Activated CD4-positive, alpha-beta T cell treated with anti-CD3 and anti-CD28 coated beads, Interleukin-10, Interleukin-2, amounts not matched to agents 100 ng/mL and 50 ng/mL, durations not matched to agents 16 hours and 8 hours (primary cell): ENCODE measurements at regions not wholly inside any gene's neighbourhood (a gene's known extent, or its start where the extent isn't known, plus 50 kb on each side); places are given as distances from the start of the nearest gene placed in this dataset.
"Not testable (repeated sequence)": the region's sequence is repeated elsewhere in the genome, so short reads cannot be mapped to it uniquely, and the experiment has no call there.

Experiments used
- DNase-seq: peaks from one replicate; pipeline ENCODE4 v3.0.0-alpha.2; 2020

DNA sequence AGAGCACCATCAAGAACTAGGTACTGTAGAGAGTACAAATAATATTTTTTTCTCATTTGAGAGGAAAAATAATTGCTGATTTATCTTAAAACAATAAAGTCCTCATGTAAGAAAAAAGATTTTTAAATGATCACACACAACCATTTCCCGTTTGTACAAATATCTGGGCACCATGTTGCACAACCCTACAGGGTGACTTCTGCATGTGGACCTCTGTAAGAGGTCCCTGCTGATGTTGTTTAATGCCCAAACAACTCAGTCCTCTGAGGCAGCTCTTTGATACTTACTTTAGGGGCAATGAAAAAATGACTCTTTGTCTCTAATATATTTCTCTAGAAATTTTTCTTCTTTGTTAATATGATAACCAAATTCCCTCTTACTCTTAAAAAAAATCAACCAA lies 168.1 kb upstream of the SATB1 start:
- DNase-seq: no peak

- DNase-seq: no peak
These were observed 166.0 kb upstream of the SATB1 start for GRCh38 chr3:18591120-18591519.

DNA sequence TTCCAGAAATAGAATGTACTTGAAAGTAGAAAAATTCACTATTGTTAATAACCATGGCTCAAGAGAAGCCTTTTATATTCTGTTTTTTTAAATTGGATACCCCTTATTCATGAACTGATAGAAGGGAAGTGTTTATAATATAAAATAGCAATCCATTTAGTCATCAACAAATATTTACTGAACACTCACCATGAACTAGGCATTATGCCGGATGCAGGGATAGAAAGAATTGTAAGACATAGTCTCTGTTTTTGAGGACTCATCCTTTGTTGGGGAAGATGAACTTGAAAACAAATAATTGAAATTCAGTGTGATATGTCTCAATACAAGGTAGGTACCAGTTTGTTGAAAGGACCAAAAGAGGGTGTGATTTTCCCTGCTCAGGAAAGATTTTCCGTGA lies 160.9 kb upstream of the SATB1 start:
- DNase-seq: no peak

DNA sequence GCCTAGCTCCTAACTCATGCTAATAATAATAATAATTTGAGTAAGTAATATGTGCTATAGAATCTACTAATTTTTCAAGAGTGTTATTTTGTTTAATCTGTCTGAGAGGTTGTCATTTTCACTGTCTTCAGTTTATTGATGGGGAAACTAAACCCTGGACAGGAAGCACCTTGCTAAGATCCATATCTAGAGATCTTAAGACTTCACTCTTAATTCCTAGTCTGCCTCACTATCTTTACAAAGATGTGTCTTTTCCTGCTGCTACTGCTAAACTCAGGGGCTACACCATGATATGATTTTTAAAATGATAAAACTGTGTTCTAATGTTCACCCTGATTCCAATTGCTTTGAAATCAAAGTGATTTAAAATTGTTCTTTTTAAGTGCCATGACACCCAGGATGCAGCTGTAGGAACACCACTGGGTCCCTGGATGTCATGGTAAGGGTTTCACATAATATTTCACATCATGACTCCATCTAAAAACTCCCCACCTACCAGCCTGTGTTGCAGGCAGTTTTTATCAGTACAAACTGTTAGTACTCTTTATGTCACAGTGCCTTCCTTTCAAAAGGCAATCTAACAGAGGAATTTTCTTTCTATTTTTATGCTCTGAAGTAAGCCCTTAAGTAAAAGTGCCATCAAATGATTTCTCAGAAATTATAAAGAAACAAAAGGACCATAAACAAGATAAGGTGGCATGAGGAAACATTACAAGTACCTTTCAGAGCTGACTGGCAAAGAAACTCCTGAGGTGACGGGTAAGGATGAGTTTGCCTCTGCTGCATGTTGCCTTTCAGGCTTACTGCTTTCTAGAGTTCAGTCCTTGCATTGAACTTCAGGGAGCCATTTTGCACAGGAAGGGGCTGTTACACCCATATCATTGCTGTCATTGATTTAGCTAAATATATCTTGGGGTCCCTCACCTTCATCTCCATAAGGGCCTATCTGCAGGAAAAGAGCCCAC lies 160.1 kb upstream of the SATB1 start:
- no peak for DNase-seq

DNA sequence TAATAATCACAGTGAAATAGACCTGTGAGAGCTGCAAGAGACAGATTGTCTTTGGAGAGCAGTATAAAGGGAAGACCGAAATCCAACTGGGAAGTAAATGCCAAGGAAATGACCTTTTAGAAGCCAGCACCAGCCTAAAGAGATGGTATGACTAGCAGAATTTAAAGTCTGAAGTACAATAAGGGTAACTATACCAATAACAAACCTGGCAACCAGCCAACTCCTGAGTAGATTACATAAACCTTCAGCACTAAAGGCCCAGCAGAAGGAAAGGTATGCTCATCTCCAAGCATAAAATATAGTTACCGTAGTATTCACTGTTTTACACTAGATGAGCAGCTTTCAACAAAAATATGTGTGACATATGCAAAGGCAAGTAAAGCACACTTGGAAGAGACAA lies 155.1 kb upstream of the SATB1 start:
- no peak for DNase-seq

GRCh38 chr3:18579661-18580060 lies 154.5 kb upstream of the SATB1 start:
- DNase-seq: no peak

- no peak for DNase-seq
These were observed 150.4 kb upstream of the SATB1 start for GRCh38 chr3:18575573-18575972.

GRCh38 chr3:18572809-18573208 lies 147.7 kb upstream of the SATB1 start:
- DNase-seq: peak; percentile 8

GRCh38 chr3:18567293-18567692 lies 142.2 kb upstream of the SATB1 start:
- DNase-seq: no peak

GRCh38 chr3:18562364-18563154 lies 137.4 kb upstream of the SATB1 start:
- DNase-seq: no peak

- DNase-seq: peak; percentile 80
These were observed 134.2 kb upstream of the SATB1 start for GRCh38 chr3:18559331-18559842.

GRCh38 chr3:18558507-18558906 lies 133.4 kb upstream of the SATB1 start:
- peak; percentile 74 for DNase-seq

DNA sequence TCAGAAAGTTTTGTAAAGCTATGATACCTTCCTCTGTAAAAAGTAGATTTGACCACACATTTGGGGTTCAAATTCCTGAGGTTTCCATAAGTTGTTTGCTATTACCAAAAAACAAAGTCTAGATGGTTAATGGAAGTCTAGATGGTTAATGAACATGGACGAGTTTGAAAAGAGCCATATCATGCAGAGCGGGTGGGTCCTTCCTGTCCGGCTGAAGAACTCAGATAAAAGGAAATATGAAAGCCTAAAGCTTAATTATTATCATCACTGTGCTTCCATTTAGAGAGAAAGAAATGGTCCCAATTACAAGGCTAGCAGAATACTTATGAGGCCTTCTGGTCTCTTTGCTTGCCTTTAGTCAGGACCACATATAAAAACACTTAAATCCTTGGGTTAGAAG lies 132.1 kb upstream of the SATB1 start:
- DNase-seq: no peak

DNA sequence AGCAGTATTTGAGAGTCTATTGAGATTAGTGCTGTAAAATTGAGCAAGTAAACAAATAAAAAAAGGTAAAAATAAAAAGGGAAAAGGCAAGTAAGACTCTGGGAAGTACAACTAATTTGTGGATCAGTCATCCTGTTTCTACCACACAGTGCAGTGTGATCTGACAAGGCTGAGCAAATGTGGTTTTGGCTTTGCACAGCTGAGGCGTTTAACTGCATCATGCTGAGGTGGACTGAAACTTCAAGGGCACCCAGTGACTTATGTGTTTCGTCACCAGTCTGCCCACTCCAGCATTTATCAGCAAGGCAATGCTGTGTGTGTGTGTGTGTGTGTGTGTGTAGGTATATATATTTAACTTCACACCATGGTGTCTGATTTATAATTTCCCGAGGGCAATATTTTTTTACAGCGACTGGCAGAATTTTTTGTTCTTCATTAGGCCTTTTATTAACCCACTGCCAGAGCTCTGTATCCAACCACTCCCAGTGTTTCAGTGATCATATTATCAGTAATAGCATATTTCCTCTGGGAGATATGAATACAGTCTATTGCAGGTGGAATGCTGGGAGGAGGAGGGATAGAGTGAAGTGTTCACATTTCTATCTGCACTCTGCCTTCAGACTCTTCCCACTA lies 131.5 kb upstream of the SATB1 start:
- DNase-seq: peak; percentile 97

DNA sequence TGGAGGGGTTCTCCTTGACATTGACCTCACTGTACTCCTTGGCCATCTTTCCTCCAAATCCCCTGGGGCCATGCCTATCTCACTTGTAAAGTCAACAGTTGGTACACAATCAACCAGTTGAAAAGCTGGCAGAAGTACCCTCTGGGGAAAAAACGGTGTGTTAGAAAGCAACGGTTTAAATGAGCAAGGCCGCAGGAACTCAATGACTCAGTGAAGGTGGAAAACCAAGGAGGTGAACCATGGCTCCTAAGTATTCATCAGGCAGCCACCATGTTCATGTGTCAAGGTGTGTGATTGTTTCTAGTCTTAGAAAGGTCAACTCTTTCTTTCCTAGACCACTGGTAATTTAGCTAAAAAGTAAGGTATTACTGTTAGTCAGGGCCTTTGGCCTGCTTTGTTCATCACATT lies 130.9 kb upstream of the SATB1 start:
- peak; percentile 72 for DNase-seq

DNA sequence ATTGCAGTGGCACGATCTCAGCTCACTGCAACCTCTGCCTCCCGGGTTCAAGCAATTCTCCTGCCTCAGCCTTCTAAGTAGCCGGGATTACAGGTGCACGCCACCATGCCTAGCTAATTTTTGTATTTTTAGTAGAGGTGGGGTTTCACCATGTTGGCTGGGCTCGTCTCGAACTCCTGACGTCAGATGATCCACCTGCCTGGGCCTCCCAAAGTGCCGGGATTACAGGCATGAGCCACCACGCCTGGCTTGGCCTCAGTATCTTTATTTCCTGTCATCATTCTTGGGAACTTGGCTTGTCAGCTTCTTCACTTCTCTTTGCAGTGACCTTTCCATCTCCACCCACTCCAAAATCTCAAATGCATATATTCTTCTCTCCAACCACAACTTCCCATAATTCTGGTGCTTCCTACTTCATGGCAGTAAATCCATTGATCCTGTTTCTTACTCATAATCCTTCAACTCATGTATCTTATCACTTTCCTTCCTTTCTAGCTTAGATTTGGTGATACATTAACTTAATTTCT lies 127.5 kb upstream of the SATB1 start:
- DNase-seq: not testable (repeated sequence)

DNA sequence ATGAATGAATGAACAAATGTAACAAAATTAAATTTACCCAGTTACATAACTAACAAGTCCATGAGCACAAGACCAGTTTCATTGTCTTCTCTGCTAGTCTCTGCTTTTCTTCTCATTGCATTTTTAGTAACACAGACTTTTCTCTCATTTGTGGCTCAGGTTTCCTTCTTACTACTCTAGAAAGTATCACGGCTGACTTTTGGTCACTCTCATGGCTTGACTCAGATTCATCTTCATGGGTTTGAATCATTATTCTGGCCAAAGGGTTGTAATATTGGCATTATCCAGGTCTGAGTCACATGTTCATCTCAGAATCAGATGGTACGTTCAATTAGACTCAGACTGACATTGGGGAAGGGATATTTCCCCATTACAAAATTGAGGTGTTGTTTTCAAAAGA lies 121.5 kb upstream of the SATB1 start:
- DNase-seq: peak; percentile 63

- no peak for DNase-seq
These were observed 119.0 kb upstream of the SATB1 start for GRCh38 chr3:18544146-18544545.

- DNase-seq: no peak
These were observed 113.5 kb upstream of the SATB1 start for GRCh38 chr3:18538463-18539230.

- no peak for DNase-seq
These were observed 107.9 kb upstream of the SATB1 start for GRCh38 chr3:18533039-18533438.

GRCh38 chr3:18531662-18532061 lies 106.5 kb upstream of the SATB1 start:
- peak; percentile 74 for DNase-seq

- DNase-seq: no peak
These were observed 104.5 kb upstream of the SATB1 start for GRCh38 chr3:18529631-18530030.
